H1 (cell line): ENCODE measurements at regions not wholly inside any gene's neighbourhood (a gene's known extent, or its start where the extent isn't known, plus 50 kb on each side); places are given as distances from the start of the nearest gene placed in this dataset.

ENCODE experiments used
- CTCF ChIA-PET: fragments of 300-600 bp; sonication (Branson Sonifier 250); formaldehyde crosslinking; loops from one replicate; lab custom pipeline; 2021; ENCODE audit not compliant: partially characterized antibody; lab: Charles Lee
- POLR2A ChIA-PET: fragments of 300-600 bp; sonication (Branson Sonifier 250); formaldehyde crosslinking; loops from one replicate; lab custom pipeline; 2021; ENCODE audit warnings: inconsistent platforms; ENCODE audit not compliant: partially characterized antibody; lab: Charles Lee
- DNase-seq, 2 experiments: peaks; one replicate each; pipeline versions ENCODE4 v3.0.0 to v3.0.0-alpha.2; 2010 to 2022; ENCODE audit warnings: low spot score in 2 of 2, low read depth in 1 of 2, mixed read lengths in 1 of 2
- FAIRE-seq: peaks from 2 replicates; lab custom pipeline; 2011; peaks lifted over from hg19 to GRCh38; lab: Jason Lieb, UNC
- H2AFZ ChIP-seq: 2 replicates; pipeline ENCODE4 v1.8.1; 2012; ENCODE audit warnings: low read length, inconsistent platforms
- H2AK5ac ChIP-seq: 2 replicates; pipeline ENCODE4 v1.6.1; 2013; ENCODE audit warnings: low read depth, low read length
- H2BK120ac ChIP-seq: replicated peaks from 2 replicates; pipeline ENCODE3; 2013; ENCODE audit warnings: low read depth, low read length, inconsistent platforms
- H2BK12ac ChIP-seq: 2 replicates; pipeline ENCODE4 v1.6.1; 2013; ENCODE audit warnings: low read depth, low read length
- H2BK15ac ChIP-seq: 2 replicates; pipeline ENCODE4 v1.6.1; 2013; ENCODE audit warnings: low read length
- H2BK20ac ChIP-seq: 2 replicates; pipeline ENCODE4 v1.6.1; 2013; ENCODE audit warnings: low read length
- H2BK5ac ChIP-seq: 2 replicates; pipeline ENCODE4 v1.6.1; 2013; ENCODE audit warnings: low read depth, low read length
- H3K14ac ChIP-seq: 2 replicates; pipeline ENCODE4 v1.6.1; 2013; ENCODE audit warnings: inconsistent platforms; ENCODE audit not compliant: insufficient read length
- H3K18ac ChIP-seq: 2 replicates; pipeline ENCODE4 v1.6.1; 2013; ENCODE audit warnings: low read length; ENCODE audit errors: extremely low read depth
- H3K23ac ChIP-seq: 2 replicates; pipeline ENCODE4 v1.6.1; 2013; ENCODE audit warnings: inconsistent platforms; ENCODE audit not compliant: insufficient read length
- H3K23me2 ChIP-seq: 2 replicates; pipeline ENCODE4 v1.6.1; 2013; ENCODE audit warnings: low read depth, low read length
- H3K27ac ChIP-seq: 2 replicates; pipeline ENCODE4 v1.6.1; 2011; ENCODE audit warnings: low read depth, low read length, inconsistent platforms
- H3K27me3 ChIP-seq, 4 experiments: replicated peaks in 1 of 4; 1 replicate in 1 of 4; 2 replicates in 3 of 4; pipeline versions ENCODE4 v1.6.1 to v1.8.1; 2011 to 2013; ENCODE audit warnings: low read length in 3 of 4, mild to moderate bottlenecking in 3 of 4, inconsistent platforms in 2 of 4, mixed read lengths in 2 of 4, moderate library complexity in 1 of 4; ENCODE audit not compliant: control insufficient read depth in 3 of 4, insufficient read depth in 3 of 4; ENCODE audit errors: extremely low read depth in 1 of 4
- H3K36me3 ChIP-seq, 4 experiments: 2 replicates each; pipeline versions ENCODE4 v1.6.1 to v1.8.1; 2011 to 2013; ENCODE audit warnings: mild to moderate bottlenecking in 4 of 4, low read length in 3 of 4, moderate library complexity in 2 of 4, control low read depth in 1 of 4, inconsistent platforms in 1 of 4; ENCODE audit not compliant: insufficient read depth in 4 of 4, control insufficient read depth in 2 of 4
- H3K4ac ChIP-seq: replicated peaks from 2 replicates; pipeline ENCODE3; 2013; ENCODE audit warnings: low read length, low read depth, mixed read lengths, inconsistent platforms; ENCODE audit not compliant: insufficient read length
- H3K4me1 ChIP-seq, 4 experiments: replicated peaks in 1 of 4; 1 replicate in 1 of 4; 2 replicates in 3 of 4; pipeline versions ENCODE4 v1.6.1 to v1.8.1; 2011 to 2013; ENCODE audit warnings: low read length in 3 of 4, inconsistent platforms in 2 of 4, mixed read lengths in 1 of 4; ENCODE audit not compliant: insufficient read depth in 4 of 4, control insufficient read depth in 3 of 4
- H3K4me2 ChIP-seq, 2 experiments: 2 replicates each; pipeline versions ENCODE4 v1.6.1 to v1.8.1; 2011 to 2013; ENCODE audit warnings: low read depth in 2 of 2, low read length in 2 of 2, control low read depth in 1 of 2, inconsistent platforms in 1 of 2, mild to moderate bottlenecking in 1 of 2; ENCODE audit not compliant: insufficient read depth in 1 of 2
- H3K4me3 ChIP-seq, 4 experiments: fragments of 200-600, 300-600 bp in 1 of 4; sonication (generic), shearing (Covaris generic), sonication (Bioruptor Twin) in 1 of 4; 2 replicates each; pipeline versions ENCODE4 v1.5.1 to v1.8.1; 2011 to 2016; ENCODE audit warnings: low read length in 4 of 4, low read depth in 3 of 4, control low read depth in 2 of 4, inconsistent platforms in 2 of 4, mild to moderate bottlenecking in 2 of 4, mixed read lengths in 1 of 4, moderate library complexity in 1 of 4; ENCODE audit not compliant: insufficient read depth in 2 of 4; ENCODE audit errors: extremely low read depth in 1 of 4
- H3K56ac ChIP-seq: replicated peaks from 2 replicates; pipeline ENCODE3; 2013; ENCODE audit warnings: low read depth, mild to moderate bottlenecking, mixed read lengths, low read length, inconsistent platforms; ENCODE audit not compliant: insufficient read length
- H3K79me1 ChIP-seq: 2 replicates; pipeline ENCODE4 v1.6.1; 2013; ENCODE audit warnings: low read depth, low read length, control low read depth
- H3K79me2 ChIP-seq, 2 experiments: 2 replicates each; pipeline versions ENCODE4 v1.6.1 to v1.8.1; 2012 to 2013; ENCODE audit warnings: low read length in 2 of 2, mild to moderate bottlenecking in 2 of 2, inconsistent platforms in 1 of 2; ENCODE audit not compliant: insufficient read depth in 2 of 2, control insufficient read depth in 1 of 2
- H3K9ac ChIP-seq, 4 experiments: replicated peaks in 1 of 4; 1 replicate in 1 of 4; 2 replicates in 3 of 4; pipeline versions ENCODE4 v1.6.1 to v1.8.1; 2011 to 2013; ENCODE audit warnings: low read depth in 3 of 4, low read length in 3 of 4, control low read depth in 2 of 4, mild to moderate bottlenecking in 2 of 4, moderate library complexity in 2 of 4, inconsistent platforms in 1 of 4; ENCODE audit errors: extremely low read depth in 1 of 4
- H3K9me3 ChIP-seq, 2 experiments: 2 replicates each; pipeline versions ENCODE4 v1.6.1 to v1.8.1; 2012 to 2013; ENCODE audit warnings: mild to moderate bottlenecking in 2 of 2, moderate library complexity in 2 of 2, control low read depth in 1 of 2, inconsistent platforms in 1 of 2, low read depth in 1 of 2, low read length in 1 of 2, mixed read lengths in 1 of 2; ENCODE audit not compliant: insufficient read depth in 2 of 2
- H4K20me1 ChIP-seq, 2 experiments: replicated peaks in 1 of 2; 2 replicates each; pipeline versions ENCODE3 to v1.8.1; 2011 to 2013; ENCODE audit warnings: inconsistent platforms in 2 of 2, low read length in 2 of 2, mild to moderate bottlenecking in 1 of 2; ENCODE audit not compliant: insufficient read depth in 2 of 2, control insufficient read depth in 1 of 2
- H4K5ac ChIP-seq: 2 replicates; pipeline ENCODE4 v1.6.1; 2013; ENCODE audit warnings: low read length, low read depth, mixed read lengths, inconsistent platforms; ENCODE audit not compliant: insufficient read length
- H4K8ac ChIP-seq: 2 replicates; pipeline ENCODE4 v1.8.0; 2013; ENCODE audit warnings: mild to moderate bottlenecking, moderate library complexity, low read length, inconsistent platforms; ENCODE audit not compliant: insufficient read depth; ENCODE audit errors: extremely low read depth
- H4K91ac ChIP-seq: replicated peaks from 2 replicates; pipeline ENCODE3; 2013; ENCODE audit warnings: low read length, mixed read lengths, inconsistent platforms; ENCODE audit not compliant: insufficient read length
- ASH2L ChIP-seq: fragments of 200-600, 300-600 bp; sonication (generic); IDR thresholded peaks from one replicate; pipeline ENCODE4 v1.7.1; 2017; ENCODE audit warnings: low read length
- ATF2 ChIP-seq: IDR thresholded peaks from 2 replicates; pipeline ENCODE4 v1.6.1; 2012; ENCODE audit warnings: low read length, inconsistent platforms
- BACH1 ChIP-seq: IDR thresholded peaks from 2 replicates; pipeline ENCODE4 v1.6.1; 2012; ENCODE audit warnings: low read length, improper control_type of control experiment
- EP300 ChIP-seq, 2 experiments: IDR thresholded peaks; 1 replicate in 1 of 2; 2 replicates in 1 of 2; pipeline ENCODE4 v1.6.1; 2011 to 2012; ENCODE audit warnings: low read depth in 2 of 2, low read length in 2 of 2, mild to moderate bottlenecking in 2 of 2, borderline replicate concordance in 1 of 2, inconsistent platforms in 1 of 2, moderate library complexity in 1 of 2
- MAFK ChIP-seq: IDR thresholded peaks from 2 replicates; pipeline ENCODE4 v1.6.1; 2012; ENCODE audit warnings: low read depth, mild to moderate bottlenecking, improper control_type of control experiment, low read length
- MAX ChIP-seq: IDR thresholded peaks from 2 replicates; pipeline ENCODE4 v1.6.1; 2012; ENCODE audit warnings: inconsistent platforms
- NRF1 ChIP-seq: IDR thresholded peaks from 2 replicates; pipeline ENCODE4 v1.6.1; 2011; ENCODE audit warnings: mild to moderate bottlenecking, low read depth, low read length, improper control_type of control experiment
- PHF8 ChIP-seq: fragments of 200-600 bp; sonication (generic); conservative IDR thresholded peaks from 2 replicates; pipeline ENCODE4 v1.7.1; 2012; ENCODE audit warnings: low read depth, mild to moderate bottlenecking, inconsistent platforms, low read length, moderate library complexity
- RAD21 ChIP-seq, 2 experiments: IDR thresholded peaks in 1 of 2; conservative IDR thresholded peaks in 1 of 2; 2 replicates each; pipeline ENCODE4 v1.6.1; 2011; ENCODE audit warnings: low read depth in 2 of 2, low read length in 2 of 2, improper control_type of control experiment in 1 of 2, inconsistent platforms in 1 of 2, mild to moderate bottlenecking in 1 of 2, moderate library complexity in 1 of 2
- SP2 ChIP-seq: IDR thresholded peaks from 2 replicates; pipeline ENCODE4 v1.6.1; 2012; ENCODE audit warnings: mild to moderate bottlenecking, low read length, inconsistent platforms
- TAF7 ChIP-seq: optimal IDR thresholded peaks from 2 replicates; pipeline ENCODE3; 2011; ENCODE audit warnings: low read depth, mild to moderate bottlenecking, inconsistent platforms, low read length, moderate library complexity, borderline replicate concordance
- WGBS, 2 experiments: shearing (Covaris generic) in 1 of 2; methylation state at CpG; one replicate each; pipeline versions ENCODE4 v1.1.6 to v1.1.7; 2013 to 2015; ENCODE audit warnings: low lambda C conversion rate in 2 of 2, mixed read lengths in 2 of 2, inconsistent platforms in 1 of 2, low coverage in 1 of 2, missing lambda C conversion rate in 1 of 2; ENCODE audit not compliant: insufficient replicate concordance in 2 of 2, insufficient coverage in 1 of 2, insufficient read length in 1 of 2; ENCODE audit errors: extremely low coverage in 1 of 2, missing lambda C conversion rate in 1 of 2; 5-methylcytosine and 5-hydroxymethylcytosine counted together

GRCh38 chrY:19140285-19140920, 366.9 kb upstream of the HSFY2 start:
- H3K79me1 ChIP-seq, result no peaks in the 10 kb centered on the region
- no peaks in the 10 kb centered on the region for H3K9me3 ChIP-seq
- no peak overlapping the region for H3K27ac ChIP-seq
- no peak overlapping the region for H3K4ac ChIP-seq
- H4K91ac ChIP-seq, result no peak overlapping the region
- H3K4me2 ChIP-seq, result no peak overlapping the region
- no peaks in the 10 kb centered on the region for H3K79me2 ChIP-seq
- H2AK5ac ChIP-seq, result no peak overlapping the region
- POLR2A ChIA-PET, result no interaction called here
- DNase-seq (no peak), FAIRE-seq (no peak)
- no peaks in the 10 kb centered on the region for H3K27me3 ChIP-seq
- CTCF ChIA-PET, result no interaction called here
- no peak overlapping the region for H2BK5ac ChIP-seq
- H2BK12ac ChIP-seq, result no peak overlapping the region
- no peak overlapping the region for H3K18ac ChIP-seq
- H2BK15ac ChIP-seq, result no peak overlapping the region
- H3K9ac ChIP-seq, result no peak overlapping the region
- no peak overlapping the region for H2BK120ac ChIP-seq
- no peak overlapping the region for H3K4me3 ChIP-seq
- no peak overlapping the region for H2BK20ac ChIP-seq
- peaks cover 0 to 3% (median under 1%) of the 10 kb centered on the region in 4 experiments; a peak in 1 of 7 replicates for H3K4me1 ChIP-seq
- no peak overlapping the region for H2AFZ ChIP-seq
- H3K56ac ChIP-seq, result no peak overlapping the region
- no peak overlapping the region for H4K8ac ChIP-seq
- H4K5ac ChIP-seq, result no peak overlapping the region
- no peaks in the 10 kb centered on the region for H3K23me2 ChIP-seq
- no peak overlapping the region for H3K23ac ChIP-seq
- H3K14ac ChIP-seq, result no peak overlapping the region
- no peaks in the 10 kb centered on the region for H4K20me1 ChIP-seq
- WGBS, 2 experiments, result 93 to 100% methylated on average over 1 to 5 of the region's 5 CpGs
- H3K36me3 ChIP-seq, result no peaks in the 10 kb centered on the region
- no peak for TF ChIP-seq SP2
- no peak for TF ChIP-seq BACH1
- no peak for TF ChIP-seq ASH2L
- no peak for TF ChIP-seq RAD21 (IDR thresholded peaks at IDR 0.05 in 1 of 2, conservative IDR thresholded peaks at IDR 0.05 in 1 of 2; ENCODE audit: low read depth in 2 of 2, low read length in 2 of 2)
- TF ChIP-seq EP300 (IDR thresholded peaks at IDR 0.05; ENCODE audit: borderline replicate concordance in 1 of 2, low read depth in 2 of 2, low read length in 2 of 2), result no peak
- TF ChIP-seq ATF2, result no peak
- no peak for TF ChIP-seq MAX
- no peak for TF ChIP-seq NRF1
- no peak for TF ChIP-seq MAFK
- no peak for TF ChIP-seq PHF8
- no peak for TF ChIP-seq TAF7
